ENCODE measurements at regions not wholly inside any gene's neighbourhood (a gene's known extent, or its start where the extent isn't known, plus 50 kb on each side); places are given as distances from the start of the nearest gene placed in this dataset.
"Not testable (repeated sequence)": the region's sequence is repeated elsewhere in the genome, so short reads cannot be mapped to it uniquely, and the experiment has no call there.

DNA sequence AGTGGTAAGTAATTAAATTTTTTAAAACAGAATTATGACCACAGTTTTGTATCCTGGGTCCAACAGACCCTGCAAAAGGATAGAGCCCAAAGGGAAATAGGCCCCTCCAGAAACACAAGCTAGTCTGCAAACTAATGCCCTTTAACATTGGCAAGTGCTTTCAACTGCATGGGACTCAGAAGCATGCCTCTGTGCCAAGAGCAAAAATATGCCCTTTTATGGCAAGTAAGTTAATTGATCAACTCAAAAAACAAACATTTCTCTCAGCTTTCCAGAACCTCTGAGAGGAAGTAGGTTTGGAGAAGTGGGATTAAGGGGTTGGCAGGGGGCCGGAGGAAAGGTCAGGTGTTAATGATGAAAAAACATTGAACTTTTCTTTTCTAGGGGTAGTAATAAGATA lies 186.6 kb upstream of the PRSS1 start:
- H3K27me3 Mint-ChIP-seq (ENCODE audit: insufficient read depth, low read depth, poor library complexity) = peaks cover 3% of the 10 kb centered on the region
- Histone ChIP-seq H3K4me3 (no peak overlapping the region), H3K79me2 (replicated peaks; ENCODE audit: insufficient read depth) (no peaks in the 10 kb centered on the region), H3K4me2 (no peak overlapping the region), H3K27ac (ENCODE audit: low read depth) (no peak overlapping the region), H3F3A (replicated peaks; ENCODE audit: low read depth) (no peaks in the 10 kb centered on the region), H3K4me1 (ENCODE audit: insufficient read depth) (no peaks in the 10 kb centered on the region), H2AFZ (no peak overlapping the region), H3K36me3 (ENCODE audit: insufficient read depth) (no peaks in the 10 kb centered on the region), H4K20me1 (replicated peaks; ENCODE audit: insufficient read depth) (no peaks in the 10 kb centered on the region), H3K27me3 (ENCODE audit: insufficient read depth) (no peaks in the 10 kb centered on the region), H3K9me2 (ENCODE audit: insufficient read depth) (no peaks in the 10 kb centered on the region)
- TF ChIP-seq POLR2AphosphoS5 (IDR thresholded peaks at IDR 0.05; ENCODE audit: low read depth) (no peak), ZNF114 (CRISPR knock-in tag; IDR thresholded peaks at IDR 0.05) (no peak), EZH2 (IDR thresholded peaks at IDR 0.05; ENCODE audit: low read depth, unreplicated experiment) (no peak), EZH2phosphoT487 (IDR thresholded peaks at IDR 0.05; ENCODE audit: unreplicated experiment) (no peak), STAT1 (IDR thresholded peaks at IDR 0.05; ENCODE audit: unreplicated experiment) (no peak), ZNF331 (CRISPR knock-in tag; IDR thresholded peaks at IDR 0.05; ENCODE audit: low read depth) (no peak), NANOG (IDR thresholded peaks at IDR 0.05; ENCODE audit: borderline replicate concordance) (no peak), ETS1 (IDR thresholded peaks at IDR 0.05) (no peak)
- TF ChIP-seq, protein P1, sequence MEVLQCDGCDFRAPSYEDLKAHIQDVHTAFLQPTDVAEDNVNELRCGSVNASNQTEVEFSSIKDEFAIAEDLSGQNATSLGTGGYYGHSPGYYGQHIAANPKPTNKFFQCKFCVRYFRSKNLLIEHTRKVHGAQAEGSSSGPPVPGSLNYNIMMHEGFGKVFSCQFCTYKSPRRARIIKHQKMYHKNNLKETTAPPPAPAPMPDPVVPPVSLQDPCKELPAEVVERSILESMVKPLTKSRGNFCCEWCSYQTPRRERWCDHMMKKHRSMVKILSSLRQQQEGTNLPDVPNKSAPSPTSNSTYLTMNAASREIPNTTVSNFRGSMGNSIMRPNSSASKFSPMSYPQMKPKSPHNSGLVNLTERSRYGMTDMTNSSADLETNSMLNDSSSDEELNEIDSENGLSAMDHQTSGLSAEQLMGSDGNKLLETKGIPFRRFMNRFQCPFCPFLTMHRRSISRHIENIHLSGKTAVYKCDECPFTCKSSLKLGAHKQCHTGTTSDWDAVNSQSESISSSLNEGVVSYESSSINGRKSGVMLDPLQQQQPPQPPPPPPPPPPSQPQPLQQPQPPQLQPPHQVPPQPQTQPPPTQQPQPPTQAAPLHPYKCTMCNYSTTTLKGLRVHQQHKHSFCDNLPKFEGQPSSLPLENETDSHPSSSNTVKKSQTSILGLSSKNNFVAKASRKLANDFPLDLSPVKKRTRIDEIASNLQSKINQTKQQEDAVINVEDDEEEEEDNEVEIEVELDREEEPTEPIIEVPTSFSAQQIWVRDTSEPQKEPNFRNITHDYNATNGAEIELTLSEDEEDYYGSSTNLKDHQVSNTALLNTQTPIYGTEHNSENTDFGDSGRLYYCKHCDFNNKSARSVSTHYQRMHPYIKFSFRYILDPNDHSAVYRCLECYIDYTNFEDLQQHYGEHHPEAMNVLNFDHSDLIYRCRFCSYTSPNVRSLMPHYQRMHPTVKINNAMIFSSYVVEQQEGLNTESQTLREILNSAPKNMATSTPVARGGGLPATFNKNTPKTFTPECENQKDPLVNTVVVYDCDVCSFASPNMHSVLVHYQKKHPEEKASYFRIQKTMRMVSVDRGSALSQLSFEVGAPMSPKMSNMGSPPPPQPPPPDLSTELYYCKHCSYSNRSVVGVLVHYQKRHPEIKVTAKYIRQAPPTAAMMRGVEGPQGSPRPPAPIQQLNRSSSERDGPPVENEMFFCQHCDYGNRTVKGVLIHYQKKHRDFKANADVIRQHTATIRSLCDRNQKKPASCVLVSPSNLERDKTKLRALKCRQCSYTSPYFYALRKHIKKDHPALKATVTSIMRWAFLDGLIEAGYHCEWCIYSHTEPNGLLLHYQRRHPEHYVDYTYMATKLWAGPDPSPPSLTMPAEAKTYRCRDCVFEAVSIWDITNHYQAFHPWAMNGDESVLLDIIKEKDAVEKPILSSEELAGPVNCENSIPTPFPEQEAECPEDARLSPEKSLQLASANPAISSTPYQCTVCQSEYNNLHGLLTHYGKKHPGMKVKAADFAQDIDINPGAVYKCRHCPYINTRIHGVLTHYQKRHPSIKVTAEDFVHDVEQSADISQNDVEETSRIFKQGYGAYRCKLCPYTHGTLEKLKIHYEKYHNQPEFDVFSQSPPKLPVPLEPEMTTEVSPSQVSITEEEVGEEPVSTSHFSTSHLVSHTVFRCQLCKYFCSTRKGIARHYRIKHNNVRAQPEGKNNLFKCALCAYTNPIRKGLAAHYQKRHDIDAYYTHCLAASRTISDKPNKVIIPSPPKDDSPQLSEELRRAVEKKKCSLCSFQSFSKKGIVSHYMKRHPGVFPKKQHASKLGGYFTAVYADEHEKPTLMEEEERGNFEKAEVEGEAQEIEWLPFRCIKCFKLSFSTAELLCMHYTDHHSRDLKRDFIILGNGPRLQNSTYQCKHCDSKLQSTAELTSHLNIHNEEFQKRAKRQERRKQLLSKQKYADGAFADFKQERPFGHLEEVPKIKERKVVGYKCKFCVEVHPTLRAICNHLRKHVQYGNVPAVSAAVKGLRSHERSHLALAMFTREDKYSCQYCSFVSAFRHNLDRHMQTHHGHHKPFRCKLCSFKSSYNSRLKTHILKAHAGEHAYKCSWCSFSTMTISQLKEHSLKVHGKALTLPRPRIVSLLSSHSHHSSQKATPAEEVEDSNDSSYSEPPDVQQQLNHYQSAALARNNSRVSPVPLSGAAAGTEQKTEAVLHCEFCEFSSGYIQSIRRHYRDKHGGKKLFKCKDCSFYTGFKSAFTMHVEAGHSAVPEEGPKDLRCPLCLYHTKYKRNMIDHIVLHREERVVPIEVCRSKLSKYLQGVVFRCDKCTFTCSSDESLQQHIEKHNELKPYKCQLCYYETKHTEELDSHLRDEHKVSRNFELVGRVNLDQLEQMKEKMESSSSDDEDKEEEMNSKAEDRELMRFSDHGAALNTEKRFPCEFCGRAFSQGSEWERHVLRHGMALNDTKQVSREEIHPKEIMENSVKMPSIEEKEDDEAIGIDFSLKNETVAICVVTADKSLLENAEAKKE (CRISPR knock-in tag; IDR thresholded peaks at IDR 0.05) = no peak
- no peaks in the 10 kb centered on the region for H3K36me3 Mint-ChIP-seq (ENCODE audit: low read depth)
- ATAC-seq (no peak), DNase-seq (ENCODE audit: low spot score) (no peak)
- no peaks in the 10 kb centered on the region for H3K9me3 Mint-ChIP-seq
- H3K4me1 Mint-ChIP-seq = no peaks in the 10 kb centered on the region; the same call in 2 of the 3 replicates
- no peak overlapping the region for H3K27ac Mint-ChIP-seq
- H3K4me3 Mint-ChIP-seq = no peak overlapping the region

- H3K27me3 Mint-ChIP-seq (ENCODE audit: insufficient read depth, low read depth, poor library complexity); H3K4me3 ChIP-seq; H3K36me3 ChIP-seq (ENCODE audit: insufficient read depth); H4K20me1 ChIP-seq (replicated peaks; ENCODE audit: insufficient read depth); H2AFZ ChIP-seq; H3K4me2 ChIP-seq; H3K27ac Mint-ChIP-seq; H3K4me1 Mint-ChIP-seq; H3K4me1 ChIP-seq (ENCODE audit: insufficient read depth); ATAC-seq; H3K9me3 Mint-ChIP-seq; H3F3A ChIP-seq (replicated peaks; ENCODE audit: low read depth); H3K79me2 ChIP-seq (replicated peaks; ENCODE audit: insufficient read depth); H3K27ac ChIP-seq (ENCODE audit: low read depth); H3K36me3 Mint-ChIP-seq (ENCODE audit: low read depth); H3K9me2 ChIP-seq (ENCODE audit: insufficient read depth); H3K27me3 ChIP-seq (ENCODE audit: insufficient read depth); DNase-seq (ENCODE audit: low spot score); H3K4me3 Mint-ChIP-seq: not testable (repeated sequence)
These were observed 187.9 kb upstream of the PRSS1 start for GRCh38 chr7:142561396-142561795.

GRCh38 chr7:142560770-142561169 lies 188.5 kb upstream of the PRSS1 start:
- not testable (repeated sequence) for H3K27ac Mint-ChIP-seq; H3K27me3 ChIP-seq (ENCODE audit: insufficient read depth); ATAC-seq; H3K4me2 ChIP-seq; H3K36me3 Mint-ChIP-seq (ENCODE audit: low read depth); H3K4me3 Mint-ChIP-seq; H3K9me2 ChIP-seq (ENCODE audit: insufficient read depth); H3K9me3 Mint-ChIP-seq; H3F3A ChIP-seq (replicated peaks; ENCODE audit: low read depth); DNase-seq (ENCODE audit: low spot score); H3K79me2 ChIP-seq (replicated peaks; ENCODE audit: insufficient read depth); H2AFZ ChIP-seq; H3K4me3 ChIP-seq; H3K4me1 Mint-ChIP-seq; H3K36me3 ChIP-seq (ENCODE audit: insufficient read depth); H3K4me1 ChIP-seq (ENCODE audit: insufficient read depth); H4K20me1 ChIP-seq (replicated peaks; ENCODE audit: insufficient read depth); H3K27ac ChIP-seq (ENCODE audit: low read depth); H3K27me3 Mint-ChIP-seq (ENCODE audit: insufficient read depth, low read depth, poor library complexity)

Data from GM23338 (cell line).